ENCODE measurements at regions not wholly inside any gene's neighbourhood (a gene's known extent, or its start where the extent isn't known, plus 50 kb on each side); places are given as distances from the start of the nearest gene placed in this dataset.
A peak's percentile ranks its signal among the peaks of the same experiment; 100 is the strongest.
"Not testable (repeated sequence)": the region's sequence is repeated elsewhere in the genome, so short reads cannot be mapped to it uniquely, and the experiment has no call there.

DNA sequence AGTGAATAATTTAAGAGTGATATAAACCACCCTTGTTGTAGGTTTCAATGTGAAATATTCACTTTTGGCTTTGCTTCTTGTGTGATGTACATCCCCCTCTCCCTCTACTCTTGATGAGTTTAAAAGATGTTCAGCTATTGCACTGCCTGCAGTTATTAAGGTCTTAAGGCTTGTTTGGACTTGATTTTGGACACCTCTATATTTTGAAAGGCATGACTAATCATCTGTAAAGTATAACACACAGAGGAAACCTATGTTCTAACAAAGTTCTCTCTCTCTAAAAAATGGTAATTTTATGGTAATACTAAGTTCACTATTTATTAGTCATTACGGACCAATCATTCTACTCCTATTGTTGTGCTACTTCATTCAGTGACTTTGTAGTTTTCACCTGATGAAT lies 1719.9 kb downstream of the GRIK2 start:
- no peak for DNase-seq

DNA sequence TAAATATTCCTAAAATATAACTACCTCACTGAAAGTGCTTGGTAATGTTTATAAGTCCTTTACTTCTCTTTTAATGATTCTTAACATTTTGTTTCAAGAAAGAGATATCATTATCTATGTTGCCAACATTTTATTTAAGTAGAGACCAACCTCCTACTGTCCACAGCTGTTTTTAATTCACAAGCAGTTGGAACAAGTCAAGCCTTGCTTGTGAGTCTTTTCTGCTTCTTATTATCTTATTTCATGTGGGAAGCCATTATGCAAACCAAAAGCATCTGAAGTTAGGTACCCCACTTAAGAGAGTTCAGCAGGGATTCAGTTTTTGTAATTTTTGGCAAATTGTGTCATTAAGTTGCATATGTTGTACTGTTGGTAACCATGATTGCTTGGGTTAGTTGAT lies 1714.5 kb downstream of the GRIK2 start:
- DNase-seq, result no peak

DNA sequence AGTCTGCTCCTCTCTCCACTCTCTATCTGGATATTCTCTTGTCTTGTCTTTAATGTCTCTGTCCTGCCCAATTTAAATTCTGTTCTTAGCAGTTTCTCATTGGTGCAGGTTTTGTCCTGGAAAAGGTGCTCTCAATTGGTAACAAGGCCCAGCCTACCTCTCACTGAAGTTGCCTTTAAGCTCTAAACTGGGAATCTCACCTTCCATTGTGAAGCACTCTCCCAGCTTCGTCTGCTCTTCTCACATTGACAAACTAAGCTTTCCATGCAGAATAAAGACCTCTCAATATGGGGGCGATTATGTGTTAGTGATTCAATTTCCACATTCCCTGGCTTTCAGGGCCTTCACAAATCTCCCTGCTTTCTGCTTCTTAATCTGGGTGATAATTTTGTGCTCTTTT lies 1712.2 kb downstream of the GRIK2 start:
- no peak for DNase-seq

- DNase-seq, result no peak
Measured at GRCh38 chr6:103101267-103101666, 1707.8 kb downstream of the GRIK2 start.

- not testable (repeated sequence) for DNase-seq
Measured at GRCh38 chr6:103092414-103092813, 1698.9 kb downstream of the GRIK2 start.

- DNase-seq, result no peak
Measured at GRCh38 chr6:103085801-103086200, 1692.3 kb downstream of the GRIK2 start.

GRCh38 chr6:103081876-103082630 lies 1688.5 kb downstream of the GRIK2 start:
- DNase-seq, result no peak

- DNase-seq, result no peak
Measured at GRCh38 chr6:103081126-103081525, 1687.6 kb downstream of the GRIK2 start.

GRCh38 chr6:103080497-103080896 lies 1687.0 kb downstream of the GRIK2 start:
- DNase-seq, result no peak

- DNase-seq, result no peak
Measured at GRCh38 chr6:103079867-103080266, 1686.4 kb downstream of the GRIK2 start.

- DNase-seq, result no peak
Measured at GRCh38 chr6:103062136-103062535, 1668.6 kb downstream of the GRIK2 start.

GRCh38 chr6:103047567-103047966 lies 1654.1 kb downstream of the GRIK2 start:
- no peak for DNase-seq

DNA sequence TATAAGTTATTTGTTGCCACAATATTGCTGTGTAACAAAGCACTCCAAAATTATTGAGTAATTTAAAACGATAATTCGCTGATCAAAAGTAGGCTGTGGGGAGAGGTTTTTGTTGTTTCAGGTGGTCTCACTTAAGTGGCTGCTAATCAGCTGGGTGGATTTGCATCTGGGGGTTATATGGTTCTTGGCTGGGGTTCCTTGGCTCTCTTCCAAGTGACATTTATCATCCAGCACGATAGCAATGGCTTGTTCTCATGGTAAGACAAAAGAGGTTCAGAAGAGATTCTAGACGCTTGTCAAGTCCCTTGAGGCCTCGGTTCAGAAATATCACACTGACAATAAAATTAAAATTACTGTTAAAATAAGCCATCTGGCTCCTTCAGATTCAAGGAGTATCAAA lies 1648.8 kb downstream of the GRIK2 start:
- DNase-seq, result peak; percentile 2

DNA sequence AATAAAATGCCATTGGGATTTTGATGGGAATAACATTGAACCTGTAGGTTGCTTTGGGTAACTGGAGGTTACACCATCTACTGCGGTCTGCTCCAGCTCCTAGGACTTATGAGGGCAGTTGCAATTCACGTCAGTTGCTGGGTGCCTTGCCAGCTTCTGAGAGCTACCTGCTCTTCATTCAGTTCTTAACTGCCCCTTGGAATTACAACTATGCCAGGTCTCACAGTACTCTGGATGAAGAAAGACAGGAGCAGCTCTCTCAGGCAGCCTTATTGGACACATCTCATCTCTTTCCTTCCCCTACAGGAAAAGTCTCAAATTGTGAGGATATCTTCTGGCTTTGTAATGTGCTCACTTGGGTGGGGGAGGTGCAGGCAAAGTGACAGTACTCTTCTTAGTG lies 1643.3 kb downstream of the GRIK2 start:
- no peak for DNase-seq

GRCh38 chr6:103027271-103027931 lies 1633.9 kb downstream of the GRIK2 start:
- no peak for DNase-seq

DNA sequence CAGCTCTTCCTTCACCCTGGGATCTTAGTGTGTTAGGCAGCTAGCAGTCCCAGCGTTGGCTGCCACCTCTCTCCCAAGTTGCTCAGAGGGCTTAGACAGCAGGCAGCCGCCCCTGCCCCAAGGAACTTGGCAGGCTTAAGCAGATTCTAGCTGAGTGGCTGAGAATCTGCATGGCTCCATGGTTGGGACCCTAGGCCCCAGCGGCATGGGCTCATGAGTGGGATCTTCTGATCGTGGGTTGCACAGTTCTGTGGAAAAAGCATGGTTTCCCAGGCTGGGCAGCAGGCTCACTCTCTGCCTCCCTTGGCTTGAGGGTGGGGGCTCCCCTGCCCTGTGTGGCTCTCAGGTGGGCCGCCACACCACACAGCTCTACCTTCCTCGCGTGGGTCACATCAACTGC lies 1624.9 kb downstream of the GRIK2 start:
- DNase-seq, result no peak

- DNase-seq, result no peak
Measured at GRCh38 chr6:103017878-103018277, 1624.4 kb downstream of the GRIK2 start.

GRCh38 chr6:103011605-103012004 lies 1618.1 kb downstream of the GRIK2 start:
- DNase-seq, result no peak

DNA sequence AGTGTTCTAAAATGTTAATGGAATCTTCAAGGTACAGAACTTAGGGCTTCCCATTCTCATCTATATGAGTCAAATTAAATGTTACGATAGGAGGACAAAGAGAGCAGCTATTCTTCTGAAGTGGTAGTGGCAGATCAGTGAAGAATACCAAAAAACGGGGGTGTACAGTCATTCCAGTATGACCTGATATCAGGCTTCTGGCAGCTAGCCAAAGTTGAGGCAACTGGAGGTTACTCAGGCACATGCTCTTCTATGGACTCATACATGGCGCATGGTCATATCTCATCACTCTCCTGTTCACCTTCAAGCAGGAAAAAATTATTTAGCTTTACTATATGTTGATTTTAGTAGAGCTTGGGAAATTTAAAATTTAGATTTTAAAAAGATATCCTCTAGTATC lies 1608.8 kb downstream of the GRIK2 start:
- DNase-seq, result no peak

GRCh38 chr6:103001724-103002123 lies 1608.2 kb downstream of the GRIK2 start:
- DNase-seq, result no peak

GRCh38 chr6:103000688-103001087 lies 1607.2 kb downstream of the GRIK2 start:
- no peak for DNase-seq

- DNase-seq, result no peak
Measured at GRCh38 chr6:102995491-102995890, 1602.0 kb downstream of the GRIK2 start.

DNA sequence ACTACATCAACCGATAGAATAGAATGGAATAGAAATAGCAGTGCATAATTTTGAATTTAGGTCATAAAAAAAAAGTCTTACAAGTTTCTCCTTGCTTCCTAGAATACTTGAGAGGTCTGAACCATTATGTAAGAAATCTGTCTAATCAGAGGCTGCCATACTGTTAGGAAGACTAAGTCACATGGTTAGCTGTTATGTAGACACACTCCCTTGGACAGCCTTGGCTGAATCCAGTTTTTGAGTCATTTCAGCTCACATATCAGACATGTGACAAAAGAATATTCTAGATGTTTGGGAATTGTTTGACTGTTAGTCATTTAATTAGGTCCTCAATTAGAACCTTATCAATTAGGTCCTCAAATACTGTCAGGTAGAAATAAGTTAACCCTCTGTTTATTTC lies 1601.4 kb downstream of the GRIK2 start:
- DNase-seq, result no peak

DNA sequence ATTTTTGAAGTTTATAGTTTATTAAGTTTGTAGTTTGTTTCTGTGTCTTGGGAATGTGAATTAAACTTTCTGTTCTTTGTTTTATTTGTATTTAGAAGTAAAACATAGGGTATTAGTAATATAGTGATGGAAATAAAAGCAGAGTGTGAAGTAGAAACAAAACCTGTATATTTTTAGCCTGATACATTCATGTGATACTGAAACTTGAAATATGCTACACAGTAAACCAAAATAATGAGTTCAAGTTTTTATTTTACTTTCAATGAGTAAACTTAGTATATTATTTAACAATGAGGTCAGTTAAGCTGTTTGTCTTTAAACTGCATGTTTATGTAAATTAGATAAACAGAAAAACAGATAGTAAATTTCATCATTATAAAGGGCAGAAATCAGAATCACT lies 1592.6 kb downstream of the GRIK2 start:
- DNase-seq, result no peak

DNA sequence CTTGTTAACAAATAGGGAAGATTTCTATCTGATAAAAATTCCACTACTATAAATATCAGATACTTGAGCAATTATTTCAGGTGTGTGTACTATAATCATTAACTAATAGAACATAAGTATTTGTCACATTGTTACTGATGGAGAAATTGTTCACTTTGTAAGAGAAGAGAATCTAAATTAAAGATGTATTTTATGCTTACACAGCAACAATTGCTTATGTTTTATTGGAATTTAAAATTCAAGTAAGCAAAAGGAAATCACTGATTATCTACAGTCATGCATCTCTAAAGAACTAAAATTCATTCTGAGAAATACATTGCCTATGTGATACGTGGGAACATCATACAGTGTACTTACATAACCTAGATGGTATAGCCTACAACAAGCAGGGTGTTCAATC lies 1590.8 kb downstream of the GRIK2 start:
- DNase-seq, result no peak

Data from NCI-H510A treated with DMSO at 0.1 percent for 48 hours (cell line).